ENCODE measurements at regions not wholly inside any gene's neighbourhood (a gene's known extent, or its start where the extent isn't known, plus 50 kb on each side); places are given as distances from the start of the nearest gene placed in this dataset.

- in situ Hi-C loops (cut with MboI) (no loop called here), intact Hi-C loops (cut with micrococcal nuclease; ENCODE audit: unreplicated experiment) (no loop called here)
- CTCF ChIA-PET, result no interaction called here
- H3K27ac ChIP-seq (ENCODE audit: control insufficient read depth, insufficient read depth), result no peak overlapping the region
- H3K27me3 ChIP-seq (replicated peaks in 1 of 2; ENCODE audit: control insufficient read depth in 2 of 2, insufficient read depth in 2 of 2, low read length in 1 of 2), result no peaks in the 10 kb centered on the region
- POLR2A ChIA-PET, result no interaction called here
- H4K20me1 ChIP-seq (ENCODE audit: control insufficient read depth, insufficient read depth), result no peaks in the 10 kb centered on the region
- FAIRE-seq, result no peak
- H3K79me2 ChIP-seq (ENCODE audit: control insufficient read depth, insufficient read depth, low read length), result no peaks in the 10 kb centered on the region
- H3K9me3 ChIP-seq (replicated peaks; ENCODE audit: control insufficient read depth, insufficient read depth, low read length), result no peaks in the 10 kb centered on the region
- RAD21 ChIA-PET (ENCODE audit: unreplicated experiment), result no interaction called here
- no peak for ATAC-seq
- H3K4me2 ChIP-seq (ENCODE audit: control insufficient read depth, insufficient read depth), result no peak overlapping the region
- H3K4me1 ChIP-seq (ENCODE audit: control insufficient read depth, insufficient read depth, low read length), result no peaks in the 10 kb centered on the region
- DNase-seq (ENCODE audit: low read depth, low spot score), result no peak
- no peak overlapping the region for H3K9ac ChIP-seq (ENCODE audit: control insufficient read depth, insufficient read depth, low read length)
- SMC1A ChIA-PET (ENCODE audit: uncharacterized antibody, unreplicated experiment), result no interaction called here
- no peak overlapping the region for H3K4me3 ChIP-seq
- no TSS peak for BruUV-seq (replicated peaks)
- no peak overlapping the region for H2AFZ ChIP-seq (ENCODE audit: control insufficient read depth, low read depth, low read length)
- no peaks in the 10 kb centered on the region for H3K36me3 ChIP-seq (ENCODE audit: control insufficient read depth in 2 of 2, insufficient read depth in 2 of 2, low read length in 1 of 2)
- WGBS (ENCODE audit: insufficient coverage, insufficient replicate concordance, low lambda C conversion rate, missing lambda C conversion rate), result 0% methylated on average over 1 of the region's 1 CpG
- TF ChIP-seq CEBPB (IDR thresholded peaks at IDR 0.05; ENCODE audit: borderline replicate concordance in 1 of 2, low read depth in 2 of 2, low read length in 2 of 2) (no peak), ASH2L (IDR thresholded peaks at IDR 0.05; ENCODE audit: borderline replicate concordance, low read depth) (no peak), BCL11A (IDR thresholded peaks at IDR 0.05; ENCODE audit: low read depth, low read length) (no peak), ZBTB4 (CRISPR knock-in tag; IDR thresholded peaks at IDR 0.05) (no peak), YBX1 (IDR thresholded peaks at IDR 0.05) (no peak), CBX3 (IDR thresholded peaks at IDR 0.05; ENCODE audit: borderline replicate concordance, low read depth) (no peak), EP300 (IDR thresholded peaks at IDR 0.05; ENCODE audit: borderline replicate concordance in 1 of 2, control insufficient read depth in 1 of 2, low read depth in 2 of 2, low read length in 2 of 2) (no peak), RCOR1 (conservative IDR thresholded peaks at IDR 0.05; ENCODE audit: low read depth, low read length) (no peak), REST (IDR thresholded peaks at IDR 0.05; ENCODE audit: low read depth, low read length) (no peak), FOXM1 (IDR thresholded peaks at IDR 0.05; ENCODE audit: low read depth, low read length) (no peak), SMAD5 (IDR thresholded peaks at IDR 0.05; ENCODE audit: low read depth) (no peak), NFYB (IDR thresholded peaks at IDR 0.05; ENCODE audit: insufficient read depth, low read depth, low read length) (no peak), SMAD1 (IDR thresholded peaks at IDR 0.05; ENCODE audit: low read depth, partially characterized antibody) (no peak), ZBTB33 (IDR thresholded peaks at IDR 0.05) (no peak)
Measured at GRCh38 chr18:40524881-40525280, 1430.2 kb upstream of the PIK3C3 start.

Data from GM12878 (cell line).